ENCODE measurements at regions not wholly inside any gene's neighbourhood (a gene's known extent, or its start where the extent isn't known, plus 50 kb on each side); places are given as distances from the start of the nearest gene placed in this dataset.

- TF ChIP-seq EP300 (IDR thresholded peaks at IDR 0.05) = no peak
- TF ChIP-seq, protein P1, sequence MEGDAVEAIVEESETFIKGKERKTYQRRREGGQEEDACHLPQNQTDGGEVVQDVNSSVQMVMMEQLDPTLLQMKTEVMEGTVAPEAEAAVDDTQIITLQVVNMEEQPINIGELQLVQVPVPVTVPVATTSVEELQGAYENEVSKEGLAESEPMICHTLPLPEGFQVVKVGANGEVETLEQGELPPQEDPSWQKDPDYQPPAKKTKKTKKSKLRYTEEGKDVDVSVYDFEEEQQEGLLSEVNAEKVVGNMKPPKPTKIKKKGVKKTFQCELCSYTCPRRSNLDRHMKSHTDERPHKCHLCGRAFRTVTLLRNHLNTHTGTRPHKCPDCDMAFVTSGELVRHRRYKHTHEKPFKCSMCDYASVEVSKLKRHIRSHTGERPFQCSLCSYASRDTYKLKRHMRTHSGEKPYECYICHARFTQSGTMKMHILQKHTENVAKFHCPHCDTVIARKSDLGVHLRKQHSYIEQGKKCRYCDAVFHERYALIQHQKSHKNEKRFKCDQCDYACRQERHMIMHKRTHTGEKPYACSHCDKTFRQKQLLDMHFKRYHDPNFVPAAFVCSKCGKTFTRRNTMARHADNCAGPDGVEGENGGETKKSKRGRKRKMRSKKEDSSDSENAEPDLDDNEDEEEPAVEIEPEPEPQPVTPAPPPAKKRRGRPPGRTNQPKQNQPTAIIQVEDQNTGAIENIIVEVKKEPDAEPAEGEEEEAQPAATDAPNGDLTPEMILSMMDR (IDR thresholded peaks at IDR 0.05) = no peak
Measured at GRCh38 chr21:9008636-9009035, 1512.7 kb upstream of the TPTE start.

All from stomach (tissue), 4 donors.